ENCODE measurements at regions not wholly inside any gene's neighbourhood (a gene's known extent, or its start where the extent isn't known, plus 50 kb on each side); places are given as distances from the start of the nearest gene placed in this dataset.

DNA sequence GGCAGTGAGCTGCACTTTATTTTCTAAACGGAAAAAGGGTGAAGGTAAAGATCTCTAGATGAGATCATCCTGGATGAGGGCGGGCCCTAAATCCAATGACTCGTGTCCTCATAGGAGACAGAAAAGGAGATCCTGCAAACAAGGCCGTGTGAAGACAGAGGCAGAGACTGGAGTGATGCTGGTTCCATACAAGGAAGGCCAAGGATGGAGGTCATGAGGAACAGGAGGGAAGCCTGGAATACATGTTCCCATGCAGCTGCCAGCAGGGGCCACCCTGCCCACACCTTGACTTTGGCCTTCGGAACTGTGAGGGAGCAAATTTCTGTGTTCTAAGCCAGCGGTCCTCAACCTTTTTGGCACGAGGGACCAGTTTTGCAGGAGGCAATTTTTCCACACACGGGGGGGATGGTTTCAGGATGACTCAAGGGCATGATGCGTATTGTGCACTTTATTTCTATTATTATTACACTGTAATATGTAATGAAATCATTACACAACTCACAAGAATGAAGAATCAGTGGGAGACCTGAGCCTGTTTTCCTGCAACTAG, 94.3 kb downstream of the PSMG1 start:
- H3K27ac ChIP-seq (ENCODE audit: low read depth, low read length): no peak overlapping the region
- H2AFZ ChIP-seq (ENCODE audit: low read length): no peak overlapping the region
- H4K20me1 ChIP-seq (ENCODE audit: insufficient read depth, low read length): no peaks in the 10 kb centered on the region
- H3K4me3 ChIP-seq (ENCODE audit: insufficient read depth, low read length): no peak overlapping the region
- H3K4me1 ChIP-seq (ENCODE audit: insufficient read depth, low read length): peaks cover 14% of the 10 kb centered on the region
- H3K36me3 ChIP-seq (ENCODE audit: insufficient read depth, low read length): no peaks in the 10 kb centered on the region
- no peaks in the 10 kb centered on the region for H3K79me2 ChIP-seq (ENCODE audit: insufficient read depth, low read length)
- H3K9me3 ChIP-seq (ENCODE audit: low read depth, low read length): peaks cover 2% of the 10 kb centered on the region
- TF ChIP-seq, protein P1, sequence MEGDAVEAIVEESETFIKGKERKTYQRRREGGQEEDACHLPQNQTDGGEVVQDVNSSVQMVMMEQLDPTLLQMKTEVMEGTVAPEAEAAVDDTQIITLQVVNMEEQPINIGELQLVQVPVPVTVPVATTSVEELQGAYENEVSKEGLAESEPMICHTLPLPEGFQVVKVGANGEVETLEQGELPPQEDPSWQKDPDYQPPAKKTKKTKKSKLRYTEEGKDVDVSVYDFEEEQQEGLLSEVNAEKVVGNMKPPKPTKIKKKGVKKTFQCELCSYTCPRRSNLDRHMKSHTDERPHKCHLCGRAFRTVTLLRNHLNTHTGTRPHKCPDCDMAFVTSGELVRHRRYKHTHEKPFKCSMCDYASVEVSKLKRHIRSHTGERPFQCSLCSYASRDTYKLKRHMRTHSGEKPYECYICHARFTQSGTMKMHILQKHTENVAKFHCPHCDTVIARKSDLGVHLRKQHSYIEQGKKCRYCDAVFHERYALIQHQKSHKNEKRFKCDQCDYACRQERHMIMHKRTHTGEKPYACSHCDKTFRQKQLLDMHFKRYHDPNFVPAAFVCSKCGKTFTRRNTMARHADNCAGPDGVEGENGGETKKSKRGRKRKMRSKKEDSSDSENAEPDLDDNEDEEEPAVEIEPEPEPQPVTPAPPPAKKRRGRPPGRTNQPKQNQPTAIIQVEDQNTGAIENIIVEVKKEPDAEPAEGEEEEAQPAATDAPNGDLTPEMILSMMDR (IDR thresholded peaks at IDR 0.05; ENCODE audit: extremely low read depth, low read depth, low read length): peak; percentile 15
- no peak overlapping the region for H3K4me2 ChIP-seq (ENCODE audit: insufficient read depth, low read length)
- peak; percentile 77 for DNase-seq (ENCODE audit: insufficient read length, low spot score, missing footprints)
- H3K27me3 ChIP-seq (ENCODE audit: insufficient read depth, low read length): peaks cover 22% of the 10 kb centered on the region

DNA sequence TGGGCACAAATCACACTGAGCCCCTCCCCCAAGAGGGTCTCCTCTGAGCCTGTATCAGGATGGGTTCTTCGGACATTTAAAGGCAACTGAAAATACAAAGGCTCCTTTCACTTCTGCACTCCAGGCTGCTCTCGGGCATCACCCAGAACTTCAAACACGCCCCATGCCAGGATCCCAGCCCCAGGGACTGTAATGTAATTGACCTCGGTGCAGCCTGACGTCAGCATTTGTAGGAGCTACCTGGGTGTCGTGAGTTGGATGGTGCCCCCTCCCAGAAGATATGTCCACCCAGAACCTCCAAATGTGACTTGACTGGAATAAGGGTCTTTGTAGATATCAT, 95.2 kb downstream of the PSMG1 start:
- Histone ChIP-seq H3K27me3 (ENCODE audit: insufficient read depth, low read length) (peaks cover 24% of the 10 kb centered on the region), H3K4me2 (ENCODE audit: insufficient read depth, low read length) (peak overlapping the region; percentile 86), H3K9me3 (ENCODE audit: low read depth, low read length) (peaks cover 2% of the 10 kb centered on the region), H3K4me1 (ENCODE audit: insufficient read depth, low read length) (peaks cover 14% of the 10 kb centered on the region), H3K27ac (ENCODE audit: low read depth, low read length) (peak overlapping the region; percentile 43), H3K79me2 (ENCODE audit: insufficient read depth, low read length) (no peaks in the 10 kb centered on the region), H2AFZ (ENCODE audit: low read length) (peak overlapping the region; percentile 84), H3K4me3 (ENCODE audit: insufficient read depth, low read length) (peak overlapping the region; percentile 63), H4K20me1 (ENCODE audit: insufficient read depth, low read length) (no peaks in the 10 kb centered on the region), H3K36me3 (ENCODE audit: insufficient read depth, low read length) (no peaks in the 10 kb centered on the region)
- peak; percentile 87 for DNase-seq (ENCODE audit: insufficient read length, low spot score, missing footprints)
- TF ChIP-seq, protein P1 (IDR thresholded peaks at IDR 0.05; ENCODE audit: extremely low read depth, low read depth, low read length): no peak

DNA sequence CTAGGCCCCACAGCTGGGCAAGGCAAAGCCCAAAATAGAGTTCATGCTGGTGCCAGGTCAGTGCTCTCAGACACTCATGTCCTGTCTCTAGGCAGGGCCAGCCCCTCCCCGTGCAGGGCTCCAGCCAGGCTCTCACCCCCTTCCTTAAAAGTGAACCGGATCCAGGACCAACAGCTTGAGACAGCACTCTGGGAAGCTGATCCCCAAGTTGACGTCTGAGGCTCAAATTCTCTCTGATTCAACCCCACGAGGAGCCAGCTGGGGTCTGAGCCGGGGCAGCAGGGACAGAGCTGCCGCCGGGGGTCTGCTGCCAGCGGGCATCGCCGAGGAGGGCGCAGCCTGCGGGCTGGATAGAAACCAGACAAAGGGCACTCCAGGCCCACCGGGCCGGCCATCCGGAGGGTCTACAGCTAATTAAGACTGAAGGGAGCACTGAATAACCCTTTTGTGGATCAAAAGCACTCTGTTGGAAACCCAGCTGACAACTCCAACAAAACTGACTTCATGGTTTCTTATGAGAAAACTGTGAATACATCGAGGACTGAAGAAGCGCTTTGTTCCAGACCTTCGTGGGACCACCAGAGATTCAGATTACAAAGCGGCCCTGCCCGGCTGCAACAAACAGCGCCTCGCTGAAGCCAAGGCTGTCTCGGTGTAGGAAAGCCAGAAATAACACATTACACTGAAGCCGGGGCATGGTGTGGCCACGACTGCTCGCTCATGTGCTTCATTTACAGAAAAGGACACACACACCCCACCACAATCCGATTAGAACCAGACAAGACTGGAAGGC, 95.8 kb downstream of the PSMG1 start:
- H4K20me1 ChIP-seq (ENCODE audit: insufficient read depth, low read length): no peaks in the 10 kb centered on the region
- H3K9me3 ChIP-seq (ENCODE audit: low read depth, low read length): peaks cover 2% of the 10 kb centered on the region
- H3K4me1 ChIP-seq (ENCODE audit: insufficient read depth, low read length): peaks cover 14% of the 10 kb centered on the region
- H3K27ac ChIP-seq (ENCODE audit: low read depth, low read length): peak overlapping the region; percentile 43
- no peaks in the 10 kb centered on the region for H3K36me3 ChIP-seq (ENCODE audit: insufficient read depth, low read length)
- H3K4me2 ChIP-seq (ENCODE audit: insufficient read depth, low read length): peak overlapping the region; percentile 86
- peak; percentile 71 for DNase-seq (ENCODE audit: insufficient read length, low spot score, missing footprints)
- no peaks in the 10 kb centered on the region for H3K79me2 ChIP-seq (ENCODE audit: insufficient read depth, low read length)
- peaks cover 30% of the 10 kb centered on the region for H3K27me3 ChIP-seq (ENCODE audit: insufficient read depth, low read length)
- peak overlapping the region; percentile 63 for H3K4me3 ChIP-seq (ENCODE audit: insufficient read depth, low read length)
- H2AFZ ChIP-seq (ENCODE audit: low read length): peak overlapping the region; percentile 84
- TF ChIP-seq, protein P1 (IDR thresholded peaks at IDR 0.05; ENCODE audit: extremely low read depth, low read depth, low read length): no peak

DNA sequence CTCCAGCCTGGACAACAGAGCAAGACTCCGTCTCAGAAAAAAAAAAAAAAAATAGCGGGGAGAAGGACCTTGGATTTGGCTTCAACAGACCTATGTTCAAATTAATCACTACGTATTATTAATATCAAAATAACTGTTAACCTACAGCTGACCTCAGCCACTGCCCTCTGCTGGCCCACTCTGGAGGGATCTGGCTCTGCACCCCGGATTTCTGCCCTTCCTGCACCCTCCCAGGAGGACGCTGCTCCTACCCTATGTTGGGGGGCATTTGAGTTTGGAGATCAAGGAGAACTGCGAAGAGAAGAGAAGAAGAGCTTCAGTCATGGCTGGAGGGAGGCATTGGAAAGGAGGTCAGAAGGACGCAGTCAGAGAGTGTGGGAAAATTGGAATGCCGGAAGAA, 96.7 kb downstream of the PSMG1 start:
- no peak overlapping the region for H3K4me3 ChIP-seq (ENCODE audit: insufficient read depth, low read length)
- TF ChIP-seq, protein P1 (IDR thresholded peaks at IDR 0.05; ENCODE audit: extremely low read depth, low read depth, low read length): peak; percentile 17

More for the DNA sequence above, 96.7 kb downstream of the PSMG1 start:
- H3K4me1 ChIP-seq (ENCODE audit: insufficient read depth, low read length): peaks cover 14% of the 10 kb centered on the region
- no peaks in the 10 kb centered on the region for H3K36me3 ChIP-seq (ENCODE audit: insufficient read depth, low read length)
- peaks cover 38% of the 10 kb centered on the region for H3K27me3 ChIP-seq (ENCODE audit: insufficient read depth, low read length)
- H2AFZ ChIP-seq (ENCODE audit: low read length): no peak overlapping the region
- H3K9me3 ChIP-seq (ENCODE audit: low read depth, low read length): peaks cover 2% of the 10 kb centered on the region
- DNase-seq (ENCODE audit: insufficient read length, low spot score, missing footprints): no peak
- no peak overlapping the region for H3K4me2 ChIP-seq (ENCODE audit: insufficient read depth, low read length)
- H3K79me2 ChIP-seq (ENCODE audit: insufficient read depth, low read length): no peaks in the 10 kb centered on the region
- H4K20me1 ChIP-seq (ENCODE audit: insufficient read depth, low read length): no peaks in the 10 kb centered on the region
- H3K27ac ChIP-seq (ENCODE audit: low read depth, low read length): no peak overlapping the region
